Fibroblast of lung (primary cell): ENCODE measurements at regions not wholly inside any gene's neighbourhood (a gene's known extent, or its start where the extent isn't known, plus 50 kb on each side); places are given as distances from the start of the nearest gene placed in this dataset.

Source experiments
- EZH2 ChIP-seq: IDR thresholded peaks from 2 replicates; pipeline ENCODE4 v1.5.1; 2012; ENCODE audit warnings: low read length, control low read depth, mild to moderate bottlenecking; ENCODE audit errors: missing control alignments
- TF ChIP-seq, protein P1 (sequence below), 2 donors: IDR thresholded peaks in 1 of 2; conservative IDR thresholded peaks in 1 of 2; 1 replicate in 1 of 2; 2 replicates in 1 of 2; pipeline ENCODE4 v1.5.1; 2011 to 2012; ENCODE audit warnings: low read length in 2 of 2, control low read depth in 1 of 2, inconsistent platforms in 1 of 2, low read depth in 1 of 2, mild to moderate bottlenecking in 1 of 2

DNA sequence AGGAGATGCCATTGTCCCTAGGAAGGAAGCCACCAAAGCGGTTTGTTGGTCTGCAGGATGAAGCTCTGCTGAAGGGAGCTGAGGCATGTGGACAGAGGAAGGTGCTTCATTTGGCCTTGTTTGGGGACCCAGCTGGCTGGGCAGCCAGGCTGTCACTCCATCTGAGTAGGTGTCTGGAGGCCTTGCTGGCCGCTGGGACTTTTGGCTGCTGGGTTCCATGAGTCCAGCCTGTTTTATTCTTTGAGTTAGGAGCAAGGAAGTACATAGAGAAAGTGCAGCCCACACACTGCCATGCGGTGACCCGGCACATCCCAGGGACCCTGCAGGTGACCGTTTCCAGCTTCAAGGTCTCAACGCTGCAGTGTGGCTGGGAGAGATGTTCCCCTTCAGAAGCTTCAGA lies 251.2 kb upstream of the IRX4 start:
- TF ChIP-seq, protein P1, sequence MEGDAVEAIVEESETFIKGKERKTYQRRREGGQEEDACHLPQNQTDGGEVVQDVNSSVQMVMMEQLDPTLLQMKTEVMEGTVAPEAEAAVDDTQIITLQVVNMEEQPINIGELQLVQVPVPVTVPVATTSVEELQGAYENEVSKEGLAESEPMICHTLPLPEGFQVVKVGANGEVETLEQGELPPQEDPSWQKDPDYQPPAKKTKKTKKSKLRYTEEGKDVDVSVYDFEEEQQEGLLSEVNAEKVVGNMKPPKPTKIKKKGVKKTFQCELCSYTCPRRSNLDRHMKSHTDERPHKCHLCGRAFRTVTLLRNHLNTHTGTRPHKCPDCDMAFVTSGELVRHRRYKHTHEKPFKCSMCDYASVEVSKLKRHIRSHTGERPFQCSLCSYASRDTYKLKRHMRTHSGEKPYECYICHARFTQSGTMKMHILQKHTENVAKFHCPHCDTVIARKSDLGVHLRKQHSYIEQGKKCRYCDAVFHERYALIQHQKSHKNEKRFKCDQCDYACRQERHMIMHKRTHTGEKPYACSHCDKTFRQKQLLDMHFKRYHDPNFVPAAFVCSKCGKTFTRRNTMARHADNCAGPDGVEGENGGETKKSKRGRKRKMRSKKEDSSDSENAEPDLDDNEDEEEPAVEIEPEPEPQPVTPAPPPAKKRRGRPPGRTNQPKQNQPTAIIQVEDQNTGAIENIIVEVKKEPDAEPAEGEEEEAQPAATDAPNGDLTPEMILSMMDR (conservative IDR thresholded peaks at IDR 0.05 in 1 of 2, IDR thresholded peaks at IDR 0.05 in 1 of 2; ENCODE audit: low read depth in 1 of 2, low read length in 2 of 2) = no peak
- TF ChIP-seq EZH2 = no peak
